ENCODE measurements at regions not wholly inside any gene's neighbourhood (a gene's known extent, or its start where the extent isn't known, plus 50 kb on each side); places are given as distances from the start of the nearest gene placed in this dataset.

- WGBS (ENCODE audit: low lambda C conversion rate): 54% methylated on average over 3 of the region's 3 CpGs
- no peak for ATAC-seq
- Histone ChIP-seq H3K9ac (ENCODE audit: insufficient read depth, low read depth, low read length) (no peak overlapping the region), H3K27me3 (ENCODE audit: control insufficient read depth in 1 of 2, insufficient read depth in 2 of 2, low read length in 2 of 2) (no peaks in the 10 kb centered on the region), H3K4me2 (ENCODE audit: low read depth, low read length) (no peak overlapping the region), H2AFZ (ENCODE audit: low read length) (no peak overlapping the region), H3K27ac (ENCODE audit: extremely low read length, insufficient read depth, low read length) (no peak overlapping the region), H3K9me3 (ENCODE audit: low read length) (no peaks in the 10 kb centered on the region), H4K20me1 (ENCODE audit: insufficient read depth, low read length) (no peaks in the 10 kb centered on the region), H3K4me3 (replicated peaks in 1 of 3; ENCODE audit: insufficient read depth in 1 of 3, low read depth in 2 of 3, low read length in 3 of 3) (no peak overlapping the region), H3K36me3 (replicated peaks in 1 of 2; ENCODE audit: control insufficient read depth in 1 of 2, insufficient read depth in 2 of 2, low read length in 2 of 2) (no peaks in the 10 kb centered on the region), H3K4me1 (ENCODE audit: insufficient read depth, low read length) (no peaks in the 10 kb centered on the region), H3K79me2 (ENCODE audit: insufficient read depth, low read length) (no peaks in the 10 kb centered on the region)
- intact Hi-C loops (cut with micrococcal nuclease; ENCODE audit: unreplicated experiment): no loop called here
- FAIRE-seq: no peak
- no TSS peak for BruUV-seq (replicated peaks)
- in situ Hi-C loops (cut with HindIII; ENCODE audit: extremely low pct_ligation_motif_present, low pct_unique_long_range_greater_than_20kb): no loop called here
- DNase-seq (ENCODE audit: low spot score): no peak
- TF ChIP-seq RBM22 (optimal IDR thresholded peaks at IDR 0.05; ENCODE audit: low read length): no peak
- no peak for TF ChIP-seq BCL6 (CRISPR knock-in tag; IDR thresholded peaks at IDR 0.05)
- no peak for TF ChIP-seq HMG20A (CRISPR knock-in tag; IDR thresholded peaks at IDR 0.05; ENCODE audit: borderline replicate concordance)
- TF ChIP-seq ZBTB33 (CRISPR knock-in tag; IDR thresholded peaks at IDR 0.05): no peak
- no peak for TF ChIP-seq MED8 (CRISPR knock-in tag; IDR thresholded peaks at IDR 0.05; ENCODE audit: insufficient replicate concordance)
- TF ChIP-seq CAMTA2 (CRISPR knock-in tag; IDR thresholded peaks at IDR 0.05; ENCODE audit: borderline replicate concordance): no peak
- TF ChIP-seq ZNF569 (CRISPR knock-in tag; IDR thresholded peaks at IDR 0.05; ENCODE audit: borderline replicate concordance): no peak
- no peak for TF ChIP-seq ZNF337 (CRISPR knock-in tag; IDR thresholded peaks at IDR 0.05; ENCODE audit: borderline replicate concordance, low read depth)
- no peak for TF ChIP-seq HMG20B (CRISPR knock-in tag; conservative IDR thresholded peaks at IDR 0.05)
- TF ChIP-seq CBFB (CRISPR knock-in tag; IDR thresholded peaks at IDR 0.05): no peak
- TF ChIP-seq ZNF678 (CRISPR knock-in tag; IDR thresholded peaks at IDR 0.05): no peak
- ChIA-PET CTCF (ENCODE audit: low intra/inter-chr PET ratio, low total read pairs) (no interaction called here), POLR2A (no interaction called here)
These were observed 596.0 kb downstream of the INSC start for GRCh38 chr11:15710580-15711275.
